Ishikawa (cell line): ENCODE measurements at regions not wholly inside any gene's neighbourhood (a gene's known extent, or its start where the extent isn't known, plus 50 kb on each side); places are given as distances from the start of the nearest gene placed in this dataset.

Experiments
- CEBPB ChIP-seq: IDR thresholded peaks from 2 replicates; pipeline ENCODE4 v1.6.1; 2012
- CREB1 ChIP-seq: IDR thresholded peaks from 2 replicates; pipeline ENCODE4 v1.6.1; 2012; ENCODE audit warnings: low read depth
- EGR1 ChIP-seq: IDR thresholded peaks from 2 replicates; pipeline ENCODE4 v1.6.1; 2012
- EP300 ChIP-seq: IDR thresholded peaks from 2 replicates; pipeline ENCODE4 v1.6.1; 2012; ENCODE audit warnings: borderline replicate concordance
- FOXM1 ChIP-seq: IDR thresholded peaks from 2 replicates; pipeline ENCODE4 v1.6.1; 2012; ENCODE audit warnings: low read depth, borderline replicate concordance
- MAX ChIP-seq: IDR thresholded peaks from 2 replicates; pipeline ENCODE4 v1.6.1; 2012
- NFIC ChIP-seq: IDR thresholded peaks from 2 replicates; pipeline ENCODE4 v1.6.1; 2012
- RAD21 ChIP-seq: IDR thresholded peaks from 2 replicates; pipeline ENCODE4 v1.6.1; 2012; ENCODE audit warnings: low read depth
- REST ChIP-seq: IDR thresholded peaks from 2 replicates; pipeline ENCODE4 v1.6.1; 2012; ENCODE audit warnings: low read depth, mild to moderate bottlenecking
- TAF1 ChIP-seq: IDR thresholded peaks from 2 replicates; pipeline ENCODE4 v1.6.1; 2012; ENCODE audit warnings: low read depth, mild to moderate bottlenecking
- TCF12 ChIP-seq: IDR thresholded peaks from 2 replicates; pipeline ENCODE4 v1.6.1; 2012; ENCODE audit warnings: low read depth
- TEAD4 ChIP-seq: IDR thresholded peaks from 2 replicates; pipeline ENCODE4 v1.6.1; 2012
- YY1 ChIP-seq: IDR thresholded peaks from 2 replicates; pipeline ENCODE4 v1.6.1; 2012; ENCODE audit warnings: low read depth
- ZBTB7A ChIP-seq: IDR thresholded peaks from 2 replicates; pipeline ENCODE4 v1.6.1; 2012; ENCODE audit warnings: low read depth
- TF ChIP-seq, protein P1 (sequence below): IDR thresholded peaks from 2 replicates; pipeline ENCODE4 v1.6.1; 2012

DNA sequence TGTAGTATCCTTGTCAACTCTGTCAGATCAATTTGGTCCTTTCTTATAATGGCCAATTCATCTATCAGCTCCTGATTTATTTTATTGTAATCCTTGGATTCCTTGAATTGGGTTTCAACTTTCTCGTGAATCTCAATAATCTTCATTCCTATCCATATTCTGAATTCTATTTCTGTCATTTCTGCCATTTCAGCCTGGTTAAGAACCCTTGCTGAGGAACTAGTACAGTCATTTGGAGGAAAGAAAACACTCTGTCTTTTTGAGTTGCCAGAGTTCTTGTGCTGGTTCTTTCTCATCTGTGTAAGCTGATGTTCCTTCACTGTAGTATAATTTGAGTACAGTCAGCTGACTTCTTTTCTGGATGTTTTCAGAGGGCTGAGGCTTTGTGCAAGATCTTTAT lies 84.5 kb downstream of the CETN3 start:
- TF ChIP-seq REST (no peak), TAF1 (no peak), TCF12 (no peak), CREB1 (no peak), MAX (no peak), NFIC (no peak), EP300 (no peak), FOXM1 (no peak), TEAD4 (no peak), ZBTB7A (no peak), EGR1 (no peak), YY1 (no peak), RAD21 (no peak), CEBPB (no peak)
- TF ChIP-seq, protein P1, sequence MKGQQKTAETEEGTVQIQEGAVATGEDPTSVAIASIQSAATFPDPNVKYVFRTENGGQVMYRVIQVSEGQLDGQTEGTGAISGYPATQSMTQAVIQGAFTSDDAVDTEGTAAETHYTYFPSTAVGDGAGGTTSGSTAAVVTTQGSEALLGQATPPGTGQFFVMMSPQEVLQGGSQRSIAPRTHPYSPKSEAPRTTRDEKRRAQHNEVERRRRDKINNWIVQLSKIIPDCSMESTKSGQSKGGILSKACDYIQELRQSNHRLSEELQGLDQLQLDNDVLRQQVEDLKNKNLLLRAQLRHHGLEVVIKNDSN: no peak

- no peak for TF ChIP-seq MAX
- no peak for TF ChIP-seq TEAD4
- no peak for TF ChIP-seq REST
- no peak for TF ChIP-seq ZBTB7A
- TF ChIP-seq, protein P1: no peak
- TF ChIP-seq NFIC: no peak
- no peak for TF ChIP-seq CREB1
- no peak for TF ChIP-seq TAF1
- TF ChIP-seq TCF12: no peak
- no peak for TF ChIP-seq RAD21
- no peak for TF ChIP-seq EGR1
- TF ChIP-seq CEBPB: no peak
- TF ChIP-seq YY1: no peak
- TF ChIP-seq FOXM1: no peak
- TF ChIP-seq EP300: no peak
Observed at GRCh38 chr5:90312027-90312426, 97.5 kb downstream of the CETN3 start.

DNA sequence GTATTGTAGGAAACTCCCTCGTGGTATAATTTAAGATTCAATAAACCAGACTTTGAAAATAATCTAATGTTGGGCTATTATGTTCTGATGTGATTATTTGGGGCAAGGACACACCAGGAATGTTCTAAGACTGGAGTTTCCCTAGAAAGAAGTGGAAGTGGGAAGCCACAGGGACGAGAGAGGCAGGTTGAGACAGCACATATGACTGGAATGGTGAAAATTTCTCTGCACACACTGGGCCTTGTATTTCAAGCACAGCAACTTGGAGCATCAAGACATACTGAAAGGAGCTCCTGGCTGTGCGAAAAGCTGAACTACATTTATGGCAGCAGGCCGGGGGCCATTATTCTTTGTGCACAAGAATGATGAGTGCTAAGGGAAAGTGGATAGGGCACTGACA lies 98.2 kb downstream of the CETN3 start:
- TF ChIP-seq, protein P1: no peak
- TF ChIP-seq FOXM1: no peak
- no peak for TF ChIP-seq TCF12
- no peak for TF ChIP-seq REST
- TF ChIP-seq MAX: no peak
- TF ChIP-seq EP300: no peak
- TF ChIP-seq TEAD4: no peak
- no peak for TF ChIP-seq RAD21
- TF ChIP-seq TAF1: no peak
- no peak for TF ChIP-seq EGR1
- no peak for TF ChIP-seq ZBTB7A
- TF ChIP-seq YY1: no peak
- no peak for TF ChIP-seq CREB1
- TF ChIP-seq CEBPB: no peak
